ENCODE measurements at regions not wholly inside any gene's neighbourhood (a gene's known extent, or its start where the extent isn't known, plus 50 kb on each side); places are given as distances from the start of the nearest gene placed in this dataset.

- no peaks in the 10 kb centered on the region for H3K36me3 ChIP-seq (ENCODE audit: insufficient read depth, low read length)
- TF ChIP-seq TAF1 (IDR thresholded peaks at IDR 0.05; ENCODE audit: low read depth) (no peak), POLR2AphosphoS5 (IDR thresholded peaks at IDR 0.05) (no peak), CTCF (IDR thresholded peaks at IDR 0.05; ENCODE audit: poor library complexity, severe bottlenecking) (no peak), MXI1 (conservative IDR thresholded peaks at IDR 0.05; ENCODE audit: poor library complexity, severe bottlenecking) (no peak), REST (IDR thresholded peaks at IDR 0.05; ENCODE audit: borderline replicate concordance) (no peak), EP300 (conservative IDR thresholded peaks at IDR 0.05; ENCODE audit: poor library complexity, severe bottlenecking) (no peak), EZH2 (IDR thresholded peaks at IDR 0.05; ENCODE audit: borderline replicate concordance, insufficient read depth, low read length, poor library complexity, severe bottlenecking) (no peak), RAD21 (conservative IDR thresholded peaks at IDR 0.05) (no peak), SMC3 (conservative IDR thresholded peaks at IDR 0.05; ENCODE audit: poor library complexity) (no peak)
- no peak overlapping the region for H3K4me2 ChIP-seq (ENCODE audit: low read length)
- no peak overlapping the region for H3K4me3 ChIP-seq (ENCODE audit: low read length)
- H3F3A ChIP-seq (ENCODE audit: insufficient read depth, low read length, poor library complexity, severe bottlenecking) = no peaks in the 10 kb centered on the region
- no peaks in the 10 kb centered on the region for H3K9me2 ChIP-seq (ENCODE audit: insufficient read depth, low read length)
- no peaks in the 10 kb centered on the region for H4K20me1 ChIP-seq (ENCODE audit: insufficient read depth)
- no peaks in the 10 kb centered on the region for H3K79me2 ChIP-seq (replicated peaks; ENCODE audit: insufficient read depth, low read length)
- no peak overlapping the region for H3K27ac ChIP-seq (ENCODE audit: low read length)
- no peak overlapping the region for H3K9ac ChIP-seq (ENCODE audit: low read length)
- no peak overlapping the region for H2AFZ ChIP-seq (ENCODE audit: low read depth, low read length)
- no peaks in the 10 kb centered on the region for H3K9me3 ChIP-seq (ENCODE audit: low read length)
- no peaks in the 10 kb centered on the region for H3K27me3 ChIP-seq (ENCODE audit: insufficient read depth, low read depth, low read length)
These were observed 171.7 kb downstream of the PHLDA1 start for GRCh38 chr12:75859868-75860267.

GRCh38 chr12:75856235-75856634 is 175.3 kb downstream of the PHLDA1 start:
- Histone ChIP-seq H3K9ac (ENCODE audit: low read length) (no peak overlapping the region), H3K9me2 (ENCODE audit: insufficient read depth, low read length) (no peaks in the 10 kb centered on the region), H3F3A (ENCODE audit: insufficient read depth, low read length, poor library complexity, severe bottlenecking) (no peaks in the 10 kb centered on the region), H3K4me2 (ENCODE audit: low read length) (no peak overlapping the region), H3K9me3 (ENCODE audit: low read length) (no peaks in the 10 kb centered on the region), H3K4me3 (ENCODE audit: low read length) (no peak overlapping the region), H3K36me3 (ENCODE audit: insufficient read depth, low read length) (no peaks in the 10 kb centered on the region), H4K20me1 (ENCODE audit: insufficient read depth) (no peaks in the 10 kb centered on the region), H3K27ac (ENCODE audit: low read length) (no peak overlapping the region), H2AFZ (ENCODE audit: low read depth, low read length) (no peak overlapping the region), H3K79me2 (replicated peaks; ENCODE audit: insufficient read depth, low read length) (no peaks in the 10 kb centered on the region), H3K27me3 (ENCODE audit: insufficient read depth, low read depth, low read length) (no peaks in the 10 kb centered on the region)
- no peak for TF ChIP-seq EP300 (conservative IDR thresholded peaks at IDR 0.05; ENCODE audit: poor library complexity, severe bottlenecking)
- TF ChIP-seq SMC3 (conservative IDR thresholded peaks at IDR 0.05; ENCODE audit: poor library complexity) = no peak
- TF ChIP-seq EZH2 (IDR thresholded peaks at IDR 0.05; ENCODE audit: borderline replicate concordance, insufficient read depth, low read length, poor library complexity, severe bottlenecking) = no peak
- TF ChIP-seq TAF1 (IDR thresholded peaks at IDR 0.05; ENCODE audit: low read depth) = no peak
- no peak for TF ChIP-seq POLR2AphosphoS5 (IDR thresholded peaks at IDR 0.05)
- TF ChIP-seq REST (IDR thresholded peaks at IDR 0.05; ENCODE audit: borderline replicate concordance) = no peak
- TF ChIP-seq CTCF (IDR thresholded peaks at IDR 0.05; ENCODE audit: poor library complexity, severe bottlenecking) = no peak
- no peak for TF ChIP-seq MXI1 (conservative IDR thresholded peaks at IDR 0.05; ENCODE audit: poor library complexity, severe bottlenecking)

Data from neural cell (in vitro differentiated cells).